Suprapubic skin (tissue), 3 donors: ENCODE measurements at regions not wholly inside any gene's neighbourhood (a gene's known extent, or its start where the extent isn't known, plus 50 kb on each side); places are given as distances from the start of the nearest gene placed in this dataset.

Experiments
- CTCF ChIP-seq, 2 donors: fragments of 200-600 bp in 1 of 2; fragments of 450-650 bp in 1 of 2; sonication (generic) in 1 of 2; IDR thresholded peaks; one replicate each; pipeline ENCODE4 v1.5.1; 2016 to 2019; ENCODE audit warnings: antibody characterized with exemption in 2 of 2, mild to moderate bottlenecking in 1 of 2, moderate library complexity in 1 of 2
- POLR2A ChIP-seq, 2 donors: fragments of 450-650 bp; IDR thresholded peaks; one replicate each; pipeline ENCODE4 v1.6.1; 2017; ENCODE audit warnings: antibody characterized with exemption in 2 of 2, mild to moderate bottlenecking in 2 of 2, moderate library complexity in 2 of 2

GRCh38 chr1:215004121-215004827 lies 78.3 kb upstream of the KCNK2 start:
- TF ChIP-seq CTCF (IDR thresholded peaks at IDR 0.05) (no peak), POLR2A (IDR thresholded peaks at IDR 0.05) (no peak)
